Stimulated activated CD4-positive, alpha-beta T cell treated with anti-CD3 and anti-CD28 coated beads, Interleukin-1b, Interleukin-23, amount 100 ng/mL, for 1 hour (primary cell): ENCODE measurements at regions not wholly inside any gene's neighbourhood (a gene's known extent, or its start where the extent isn't known, plus 50 kb on each side); places are given as distances from the start of the nearest gene placed in this dataset.
"Not testable (repeated sequence)": the region's sequence is repeated elsewhere in the genome, so short reads cannot be mapped to it uniquely, and the experiment has no call there.

ENCODE experiments used
- DNase-seq, 2 donors: peaks; one replicate each; pipeline ENCODE4 v3.0.0-alpha.2; 2020; ENCODE audit warnings: low read depth in 2 of 2

DNA sequence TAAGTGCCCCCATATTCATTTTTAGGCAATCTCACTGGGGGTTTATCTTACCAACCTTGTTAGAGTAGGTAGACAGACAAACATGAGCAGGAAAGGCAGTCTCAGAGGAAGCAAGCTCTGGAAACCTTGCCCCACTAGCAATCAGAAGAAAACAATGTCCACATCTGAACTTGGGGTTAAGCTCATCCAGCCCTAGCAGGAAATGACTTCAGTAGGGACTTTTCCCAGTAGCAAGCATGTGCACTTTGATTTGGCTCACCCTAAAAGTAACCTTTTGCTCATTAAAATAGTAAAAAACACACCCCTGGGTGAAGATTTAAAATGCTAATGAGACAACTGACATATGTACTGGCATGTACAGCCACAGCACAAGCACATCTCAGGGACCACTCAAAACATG is 175.5 kb downstream of the AKAIN1 start:
- DNase-seq = no peak

DNA sequence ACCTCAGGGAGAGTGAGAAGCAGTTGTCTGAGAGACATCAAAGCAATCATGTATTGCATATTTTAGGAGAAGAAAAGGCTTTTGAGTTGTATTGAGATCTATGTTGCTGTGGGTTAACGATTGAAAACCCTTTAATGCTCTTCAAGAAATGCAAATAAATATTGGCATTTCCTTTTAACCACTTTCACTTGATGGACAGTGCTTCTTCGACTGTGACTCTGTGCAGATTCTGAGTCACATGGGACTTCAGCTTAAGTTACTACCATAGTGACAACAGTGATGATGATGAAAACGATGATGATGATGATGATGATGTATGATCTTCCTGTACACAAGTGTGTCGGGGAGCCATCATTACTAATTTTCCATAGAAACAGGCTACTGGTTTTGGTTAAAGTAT is 181.8 kb downstream of the AKAIN1 start:
- no peak for DNase-seq

DNA sequence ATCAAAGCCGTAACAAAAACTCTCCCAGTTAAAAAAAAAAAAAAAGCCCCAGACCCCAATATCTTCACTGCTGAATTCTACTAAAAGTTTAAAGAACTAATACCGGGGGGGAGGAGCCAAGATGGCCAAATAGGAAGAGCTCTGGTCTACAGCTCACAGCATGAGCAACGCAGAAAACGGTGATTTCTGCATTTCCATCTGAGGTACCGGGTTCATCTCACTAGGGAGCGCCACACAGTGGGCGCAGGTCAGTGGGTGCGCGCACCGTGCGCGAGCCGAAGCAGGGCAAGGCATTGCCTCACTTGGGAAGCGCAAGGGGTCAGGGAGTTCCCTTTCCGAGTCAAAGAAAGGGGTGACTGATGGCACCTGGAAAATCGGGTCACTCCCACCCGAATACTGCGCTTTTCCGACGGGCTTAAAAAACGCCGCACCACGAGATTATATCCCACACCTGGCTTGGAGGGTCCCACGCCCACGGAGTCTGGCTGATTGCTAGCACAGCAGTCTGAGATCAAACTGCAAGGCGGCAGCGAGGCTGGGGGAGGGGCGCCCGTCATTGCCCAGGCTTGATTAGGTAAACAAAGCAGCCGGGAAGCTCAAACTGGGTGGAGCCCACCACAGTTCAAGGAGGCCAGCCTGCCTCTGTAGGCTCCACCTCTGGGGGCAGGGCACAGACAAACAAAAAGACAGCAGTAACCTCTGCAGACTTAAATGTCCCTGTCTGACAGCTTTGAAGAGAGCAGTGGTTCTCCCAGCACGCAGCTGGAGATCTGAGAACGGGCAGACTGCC is 192.8 kb downstream of the AKAIN1 start:
- not testable (repeated sequence) for DNase-seq

DNA sequence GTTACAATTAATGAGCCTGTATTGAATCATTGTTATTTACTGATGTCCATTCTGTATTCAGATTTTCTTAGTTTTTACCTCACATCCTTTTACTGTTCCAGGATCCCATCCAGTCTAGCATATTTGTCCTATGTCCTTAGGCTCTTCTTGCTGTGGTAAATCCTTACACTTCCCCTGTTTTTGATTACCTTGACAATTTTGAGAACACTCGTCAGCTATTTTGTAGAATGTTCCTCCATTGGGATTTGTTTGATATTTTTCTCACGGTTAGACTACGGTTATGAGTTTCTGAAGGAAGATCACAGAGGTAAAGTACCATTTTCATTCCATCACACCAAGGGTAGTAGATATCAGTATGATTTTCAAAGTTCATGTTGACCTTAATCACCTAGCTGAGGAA is 202.3 kb downstream of the AKAIN1 start:
- DNase-seq = no peak

DNA sequence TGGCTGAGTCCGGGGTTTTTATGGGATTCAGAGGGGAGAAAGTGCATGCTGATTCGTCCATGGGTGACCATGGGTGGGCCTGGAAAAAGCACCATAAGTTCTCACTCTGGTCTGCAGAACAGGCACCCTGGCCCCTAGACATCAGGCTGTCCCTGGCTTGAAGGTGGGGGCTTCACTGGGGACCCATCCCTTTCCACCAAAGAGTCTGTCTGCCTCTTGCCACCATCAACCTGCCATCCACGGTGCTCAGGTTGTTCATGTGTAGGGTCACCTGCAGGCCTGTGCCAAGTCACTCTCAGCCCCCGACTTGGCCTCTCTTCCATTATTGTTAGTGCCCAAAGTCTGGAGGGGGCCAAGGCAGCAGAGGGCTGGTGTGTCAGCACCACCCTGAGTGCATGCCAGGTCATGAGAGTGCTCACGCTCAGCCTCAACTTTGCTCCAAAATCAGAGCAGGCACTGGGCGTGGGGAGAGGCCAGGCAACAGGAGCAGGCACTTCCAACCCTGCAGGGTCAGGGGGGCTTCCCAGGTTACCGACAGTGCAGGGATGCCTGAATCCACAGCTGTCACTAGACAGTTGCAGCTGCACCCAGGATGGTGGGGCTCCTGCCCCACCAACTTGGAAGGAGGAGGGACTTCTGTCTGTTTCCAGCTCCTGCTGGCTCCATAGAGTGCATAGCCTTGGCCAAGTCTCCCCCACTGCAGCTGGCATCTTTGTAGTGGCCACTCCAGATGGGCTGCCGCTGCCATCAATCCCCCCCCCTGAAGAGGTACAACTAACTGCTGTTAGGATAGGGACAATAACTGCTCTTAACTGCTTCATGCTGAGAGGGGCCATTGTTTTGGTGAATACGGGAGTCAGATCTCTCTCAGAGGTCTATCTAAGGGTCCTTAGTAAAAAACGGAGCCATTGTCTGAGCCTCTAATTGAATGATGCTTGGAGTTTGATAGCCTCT is 209.3 kb downstream of the AKAIN1 start:
- DNase-seq = no peak

GRCh38 chr18:4986677-4987076 is 210.4 kb downstream of the AKAIN1 start:
- DNase-seq = no peak

DNA sequence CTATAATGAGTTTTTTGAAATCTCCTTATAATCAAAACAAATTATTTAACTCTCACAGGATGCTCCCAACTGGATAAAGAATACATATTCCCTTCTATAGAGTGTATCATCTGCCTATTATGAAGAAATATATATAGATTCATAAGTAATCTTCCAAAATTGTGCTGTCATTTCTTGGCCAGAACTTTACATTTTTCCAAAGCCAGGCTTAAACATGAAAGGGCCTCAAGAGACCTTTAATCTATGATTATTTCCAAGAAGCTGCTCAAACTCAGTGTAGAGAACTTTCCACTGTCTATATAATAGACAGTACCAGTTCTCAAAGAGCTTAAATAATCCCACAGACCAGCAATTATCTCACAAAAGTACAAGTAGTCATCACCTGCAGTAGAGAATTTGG is 211.0 kb downstream of the AKAIN1 start:
- DNase-seq = no peak

DNA sequence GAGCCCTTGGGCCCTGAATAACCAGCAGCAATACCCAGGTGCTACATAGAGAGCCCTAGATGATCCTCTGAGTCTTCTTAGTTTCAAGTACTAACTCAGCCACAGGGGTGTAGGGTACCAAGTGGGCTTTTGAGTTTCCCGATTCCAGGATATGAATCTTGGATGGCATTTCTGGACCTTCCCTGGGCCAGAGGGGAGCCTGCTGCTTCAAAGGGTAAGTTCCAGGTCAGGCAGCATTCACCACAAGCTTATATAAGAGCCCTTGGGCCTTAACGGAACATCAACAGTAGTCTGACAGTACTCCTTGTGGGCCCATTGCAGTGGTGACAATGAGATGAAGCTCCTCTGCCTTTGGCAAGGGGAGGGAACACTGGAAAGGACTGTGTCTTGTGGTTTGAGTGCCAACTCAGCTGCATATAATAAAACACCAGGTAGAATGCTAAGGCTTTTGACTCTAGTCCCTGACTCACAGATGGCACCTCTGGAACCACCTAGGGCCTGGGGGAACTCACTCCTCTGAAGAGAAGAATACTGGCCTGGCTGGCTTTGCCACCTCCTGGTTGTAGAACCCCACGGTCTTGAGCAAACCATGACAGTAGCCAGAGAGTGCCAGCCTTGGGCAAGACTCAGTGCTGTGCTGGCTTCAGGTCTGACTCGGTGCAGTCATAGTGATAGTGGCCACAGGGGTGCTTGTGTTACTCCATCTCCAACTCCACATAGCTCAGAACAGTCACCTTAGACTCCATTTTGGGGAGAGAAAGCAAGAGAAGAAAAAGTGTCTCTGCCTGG is 235.7 kb downstream of the AKAIN1 start:
- no peak for DNase-seq

DNA sequence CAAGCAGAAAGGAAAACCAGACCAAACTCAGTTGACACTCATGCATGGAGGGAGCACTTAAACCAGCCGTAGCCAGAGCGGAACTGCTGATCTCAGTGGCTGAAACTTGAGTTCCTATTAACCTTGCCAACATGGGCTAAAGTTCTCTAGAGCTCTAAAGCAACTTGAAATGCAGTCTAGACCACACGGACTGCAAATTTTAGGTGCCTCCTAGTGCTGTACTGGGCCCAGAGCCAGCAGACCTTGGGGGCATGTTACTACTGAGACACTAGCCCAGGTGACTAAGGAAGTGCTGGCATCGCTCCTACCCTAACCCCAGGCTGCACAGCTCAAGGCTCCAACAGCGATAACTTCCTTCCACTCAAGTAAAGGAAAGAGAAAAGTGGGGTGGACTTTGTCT is 236.5 kb downstream of the AKAIN1 start:
- no peak for DNase-seq

DNA sequence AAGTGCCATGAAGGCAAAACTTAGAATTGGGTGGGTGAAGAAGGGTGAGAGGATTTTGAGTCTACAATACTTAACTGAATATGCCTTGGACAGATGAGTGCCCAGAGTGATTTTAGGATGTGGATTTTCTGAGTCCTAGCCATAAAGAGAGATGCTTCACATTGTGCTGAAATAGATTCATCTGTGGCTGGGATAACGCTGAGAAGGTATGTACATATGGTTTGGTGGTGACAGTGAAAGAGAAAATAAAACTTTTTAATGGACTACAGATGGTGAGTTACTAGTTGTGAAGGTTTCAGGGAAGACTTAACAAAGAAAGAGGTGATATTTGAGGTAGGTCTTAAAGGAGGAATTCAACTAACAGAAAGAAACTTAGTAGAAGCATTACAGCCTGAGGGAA is 265.8 kb downstream of the AKAIN1 start:
- DNase-seq = no peak

DNA sequence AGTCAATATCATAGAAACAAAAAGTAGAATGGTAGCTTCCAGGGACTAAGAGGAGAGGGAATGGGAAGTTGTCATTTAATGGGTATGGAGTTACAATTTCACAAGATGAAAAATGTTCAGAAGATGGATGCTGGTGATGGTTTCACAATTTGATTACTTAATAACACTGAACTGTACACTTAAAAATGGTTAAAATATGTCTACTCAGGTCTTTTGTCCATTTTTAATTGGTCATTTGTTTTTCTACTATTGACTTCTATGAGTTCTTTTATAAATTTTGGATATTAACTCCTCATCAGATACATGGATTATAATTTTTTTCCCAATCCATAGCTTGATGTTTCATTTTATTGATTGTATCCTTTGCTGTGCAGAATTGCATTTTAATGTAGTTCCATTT is 275.5 kb downstream of the AKAIN1 start:
- DNase-seq = no peak

DNA sequence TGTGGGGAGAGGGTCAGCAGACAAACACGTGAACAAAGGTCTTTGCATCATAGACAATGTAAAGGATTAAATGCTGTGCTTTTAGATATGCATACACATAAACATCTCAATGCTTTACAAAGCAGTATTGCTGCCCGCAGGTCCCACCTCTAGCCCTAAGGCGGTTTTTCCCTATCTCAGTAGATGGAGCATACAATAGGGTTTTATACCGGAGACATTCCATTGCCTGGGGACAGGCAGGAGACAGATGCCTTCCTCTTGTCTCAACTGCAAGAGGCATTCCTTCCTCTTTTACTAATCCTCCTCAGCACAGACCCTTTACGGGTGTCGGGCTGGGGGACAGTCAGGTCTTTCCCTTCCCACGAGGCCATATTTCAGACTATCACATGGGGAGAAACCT is 279.5 kb downstream of the AKAIN1 start:
- DNase-seq = not testable (repeated sequence)

DNA sequence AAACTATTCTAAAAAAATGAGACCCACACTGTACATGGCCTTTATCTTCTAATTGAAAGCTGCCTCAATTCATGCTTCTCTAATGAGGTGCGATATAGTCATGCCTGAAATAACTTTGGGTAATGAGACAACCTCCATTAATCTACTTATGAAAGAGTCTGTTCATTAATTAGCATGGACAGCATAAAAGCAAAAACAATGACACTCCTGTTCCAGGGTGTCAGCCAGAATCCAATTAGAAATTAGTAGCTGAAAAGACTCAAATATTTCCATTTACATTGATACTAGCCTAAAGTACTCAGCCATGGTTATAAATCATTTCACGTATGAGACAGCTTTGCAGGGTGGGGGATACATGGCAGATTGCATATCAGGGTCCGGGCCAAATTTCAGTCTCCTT is 288.7 kb downstream of the AKAIN1 start:
- DNase-seq = no peak

DNA sequence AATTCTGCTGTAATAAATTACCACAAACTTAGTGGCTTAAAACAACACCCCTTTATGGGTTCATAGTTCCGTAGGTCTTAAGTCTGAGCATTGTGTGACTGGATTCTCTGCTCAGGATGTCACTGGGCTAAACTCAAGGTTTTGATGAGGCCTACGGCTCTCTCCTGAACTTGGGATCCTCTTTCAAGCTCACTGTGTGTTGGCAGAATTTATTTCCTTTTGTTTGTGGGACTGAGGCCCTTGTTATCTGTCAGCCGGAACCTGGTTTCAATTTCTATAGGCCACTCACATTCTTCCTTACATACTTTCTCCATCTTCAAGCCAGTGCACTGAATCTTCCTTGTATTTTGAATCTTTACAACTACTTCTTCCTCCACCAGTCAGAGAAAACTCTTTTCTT is 290.2 kb downstream of the AKAIN1 start:
- no peak for DNase-seq

DNA sequence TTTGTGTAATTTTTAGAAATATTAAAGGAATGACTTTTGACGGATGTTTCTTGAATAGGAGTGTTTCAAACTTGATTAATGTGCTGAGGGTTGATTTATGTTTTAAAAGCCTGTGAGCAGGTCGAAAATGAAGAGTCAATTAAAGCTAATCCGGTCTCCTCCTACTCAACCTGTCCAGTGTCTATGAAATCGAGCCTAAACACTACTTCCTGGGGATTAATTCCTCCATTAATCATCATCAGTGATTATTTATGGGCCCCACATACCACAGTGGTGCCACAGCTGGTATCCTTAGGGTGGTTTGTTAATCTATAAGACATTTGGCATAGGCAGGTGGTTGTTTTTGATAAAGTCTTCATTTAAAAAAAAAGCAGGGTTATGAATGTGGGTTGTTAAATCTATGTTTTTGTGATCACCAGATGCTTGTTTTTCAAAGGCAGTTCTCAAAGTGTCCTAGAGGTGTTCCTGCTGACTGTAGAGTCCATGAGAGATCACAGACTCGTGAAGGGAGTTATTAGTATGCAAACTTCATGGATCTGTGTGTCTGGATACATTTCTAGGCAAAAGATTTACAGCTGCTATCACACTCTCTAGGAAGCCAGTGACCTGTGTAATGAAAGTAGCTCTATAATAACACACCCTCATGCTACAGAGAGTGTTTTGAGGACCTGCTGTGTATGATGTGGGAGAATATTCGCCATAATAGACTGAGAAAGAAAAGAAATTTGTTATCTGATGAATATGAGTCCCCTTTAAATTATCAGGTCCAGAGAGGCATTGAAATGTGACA is 308.6 kb downstream of the AKAIN1 start:
- DNase-seq = no peak

DNA sequence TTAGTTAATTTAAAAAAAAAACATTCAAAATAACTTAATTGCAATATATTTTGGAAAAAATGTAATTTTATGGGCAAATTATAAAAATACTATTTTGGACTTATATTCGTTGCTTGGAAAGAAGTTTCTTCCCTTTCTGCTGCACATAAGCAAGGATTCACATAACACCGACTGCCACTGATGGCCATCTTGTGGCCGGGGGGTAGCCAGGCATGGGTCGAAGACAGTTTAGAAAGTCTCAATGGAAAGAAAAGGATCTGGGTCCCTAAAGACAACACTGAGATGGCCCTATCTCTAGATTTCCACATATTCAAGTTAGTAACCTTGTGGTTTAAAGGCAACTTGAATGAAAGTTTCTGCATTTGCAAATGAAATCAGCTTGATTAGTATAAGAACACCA is 318.6 kb downstream of the AKAIN1 start:
- DNase-seq = no peak

DNA sequence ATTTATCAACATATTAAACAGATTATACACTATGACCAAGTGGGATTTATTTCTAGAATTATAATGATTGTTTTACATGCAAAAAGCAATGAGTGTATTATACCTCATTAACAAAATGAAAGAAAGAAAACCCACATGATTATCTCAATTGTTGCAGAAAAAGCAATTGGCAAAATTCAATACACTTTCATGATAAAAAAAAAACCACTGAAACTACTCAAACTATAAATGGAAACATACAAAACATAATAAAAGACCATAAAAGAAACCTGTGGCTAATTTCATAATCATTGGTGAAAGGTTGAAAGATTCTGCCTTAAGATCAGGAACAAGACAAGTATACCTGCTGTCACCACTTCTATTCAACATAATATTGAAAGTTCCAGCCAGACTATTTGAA is 325.9 kb downstream of the AKAIN1 start:
- DNase-seq = no peak

DNA sequence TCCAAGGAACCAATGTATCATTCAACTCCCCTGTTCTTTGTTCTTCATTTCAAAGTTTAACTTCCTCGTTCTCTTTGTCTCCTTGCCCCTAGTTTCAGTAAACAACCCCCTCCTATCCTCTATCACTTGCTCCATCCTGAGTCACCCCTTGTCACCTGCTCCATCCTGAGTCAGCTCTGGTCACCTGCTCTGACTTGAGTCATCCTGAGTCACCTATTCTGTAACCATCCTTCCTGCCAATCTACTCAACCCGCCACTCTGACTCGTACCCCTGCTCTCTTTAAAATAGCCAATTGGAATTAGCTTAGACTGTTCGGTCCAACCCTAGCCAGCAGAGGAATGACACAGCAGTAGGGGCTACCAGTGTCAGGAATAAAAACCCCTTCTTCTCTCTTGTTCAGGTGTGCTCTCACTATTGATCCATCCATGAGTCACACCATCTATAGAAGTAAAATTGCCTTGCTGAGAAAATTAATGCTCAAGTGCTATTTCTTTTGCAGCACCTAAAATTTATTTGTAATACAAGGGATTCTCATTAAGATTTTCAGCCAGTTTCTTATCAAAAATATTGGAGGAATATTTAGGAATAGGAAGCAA is 326.8 kb downstream of the AKAIN1 start:
- DNase-seq = no peak

GRCh38 chr18:4869155-4869554 is 327.9 kb downstream of the AKAIN1 start:
- no peak for DNase-seq

DNA sequence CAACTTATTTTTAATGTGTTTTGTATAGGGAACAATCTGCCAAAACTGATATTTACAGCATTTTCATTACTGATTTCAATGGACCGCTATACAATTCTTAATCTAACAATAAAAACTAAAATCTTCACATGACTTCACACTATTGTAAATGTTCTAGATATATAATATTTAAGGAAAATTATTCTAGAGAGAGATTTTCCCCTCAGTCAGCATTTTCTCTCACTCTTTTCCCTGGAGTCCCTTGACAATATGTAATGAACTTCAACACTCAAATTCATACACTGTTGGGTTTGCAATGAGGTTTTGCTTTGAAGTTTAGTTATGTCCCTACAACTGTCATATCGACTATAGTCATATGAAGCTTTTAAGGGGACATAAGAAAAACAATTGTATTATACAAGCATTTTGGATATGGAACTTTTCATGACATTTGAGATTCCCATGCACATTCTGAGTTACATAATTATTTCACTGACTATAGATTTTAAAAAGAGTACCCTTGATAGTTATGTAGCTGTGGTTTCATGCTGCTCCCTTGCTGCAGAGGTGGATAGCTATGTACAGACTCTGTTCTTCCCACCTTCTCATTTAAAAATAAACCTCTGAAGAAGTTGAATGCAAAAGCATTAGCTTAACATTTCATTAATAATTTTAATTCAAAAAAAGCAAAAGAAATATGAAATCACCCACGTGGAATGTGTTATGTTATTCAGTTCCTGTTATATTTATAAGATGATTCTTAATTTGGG is 338.5 kb downstream of the AKAIN1 start:
- no peak for DNase-seq
